ENCODE measurements at regions not wholly inside any gene's neighbourhood (a gene's known extent, or its start where the extent isn't known, plus 50 kb on each side); places are given as distances from the start of the nearest gene placed in this dataset.

GRCh38 chr20:40154514-40154913 is 534.5 kb downstream of the MAFB start:
- no peaks in the 10 kb centered on the region for H3K9me3 Mint-ChIP-seq
- Histone ChIP-seq H3K36me3 (ENCODE audit: insufficient read depth, low read length) (no peaks in the 10 kb centered on the region), H3K27me3 (ENCODE audit: insufficient read depth, low read length, poor library complexity, severe bottlenecking) (no peaks in the 10 kb centered on the region), H3K9me3 (ENCODE audit: low read length) (no peaks in the 10 kb centered on the region), H3K4me1 (ENCODE audit: insufficient read depth, low read length) (no peaks in the 10 kb centered on the region), H3K27ac (ENCODE audit: low read depth, low read length) (no peak overlapping the region), H3K4me3 (ENCODE audit: low read length) (no peak overlapping the region)
- no peaks in the 10 kb centered on the region for H3K36me3 Mint-ChIP-seq
- H3K4me3 Mint-ChIP-seq, result no peak overlapping the region
- H3K27ac Mint-ChIP-seq, result no peak overlapping the region
- H3K4me1 Mint-ChIP-seq, result no peaks in the 10 kb centered on the region
- peaks cover 0 to 8% of the 10 kb centered on the region in 2 donors for H3K27me3 Mint-ChIP-seq
- no peak for DNase-seq
- POLR2A ChIA-PET, result no interaction called here
- CTCF ChIA-PET, result no interaction called here

GRCh38 chr20:40148886-40149285 is 540.1 kb downstream of the MAFB start:
- Histone ChIP-seq H3K4me1 (ENCODE audit: insufficient read depth, low read length) (no peaks in the 10 kb centered on the region), H3K27ac (ENCODE audit: low read depth, low read length) (no peak overlapping the region), H3K4me3 (ENCODE audit: low read length) (no peak overlapping the region), H3K27me3 (ENCODE audit: insufficient read depth, low read length, poor library complexity, severe bottlenecking) (no peaks in the 10 kb centered on the region), H3K9me3 (ENCODE audit: low read length) (no peaks in the 10 kb centered on the region), H3K36me3 (ENCODE audit: insufficient read depth, low read length) (no peaks in the 10 kb centered on the region)
- no peaks in the 10 kb centered on the region for H3K36me3 Mint-ChIP-seq
- H3K9me3 Mint-ChIP-seq, result peaks cover 0 to 3% (median 2%) of the 10 kb centered on the region in 5 donors
- CTCF ChIA-PET, result no interaction called here
- no peak for DNase-seq
- H3K4me1 Mint-ChIP-seq, result no peaks in the 10 kb centered on the region
- POLR2A ChIA-PET, result no interaction called here
- peaks cover 0 to 5% of the 10 kb centered on the region in 2 donors for H3K27me3 Mint-ChIP-seq
- no peak overlapping the region for H3K4me3 Mint-ChIP-seq
- H3K27ac Mint-ChIP-seq, result no peak overlapping the region

- Histone ChIP-seq H3K4me3 (ENCODE audit: low read length) (no peak overlapping the region), H3K27me3 (ENCODE audit: insufficient read depth, low read length, poor library complexity, severe bottlenecking) (no peaks in the 10 kb centered on the region), H3K36me3 (ENCODE audit: insufficient read depth, low read length) (no peaks in the 10 kb centered on the region), H3K9me3 (ENCODE audit: low read length) (no peaks in the 10 kb centered on the region), H3K4me1 (ENCODE audit: insufficient read depth, low read length) (no peaks in the 10 kb centered on the region), H3K27ac (ENCODE audit: low read depth, low read length) (no peak overlapping the region)
- Mint-ChIP-seq H3K4me1 (no peaks in the 10 kb centered on the region), H3K4me3 (no peak overlapping the region), H3K27ac (no peak overlapping the region), H3K36me3 (no peaks in the 10 kb centered on the region), H3K9me3 (peaks cover 0 to 3% (median 2%) of the 10 kb centered on the region in 5 donors), H3K27me3 (peaks cover 0 to 5% of the 10 kb centered on the region in 2 donors)
- no peak for DNase-seq
- CTCF ChIA-PET, result no interaction called here
- POLR2A ChIA-PET, result no interaction called here
Observed at GRCh38 chr20:40146071-40146470, 543.0 kb downstream of the MAFB start.

- CTCF ChIA-PET, result no interaction called here
- no peaks in the 10 kb centered on the region for H3K9me3 ChIP-seq (ENCODE audit: low read length)
- no peak overlapping the region for H3K27ac ChIP-seq (ENCODE audit: low read depth, low read length)
- POLR2A ChIA-PET, result no interaction called here
- H3K4me1 ChIP-seq (ENCODE audit: insufficient read depth, low read length), result no peaks in the 10 kb centered on the region
- Mint-ChIP-seq H3K27ac (no peak overlapping the region), H3K36me3 (no peaks in the 10 kb centered on the region), H3K27me3 (peaks cover 0 to 3% of the 10 kb centered on the region in 2 donors), H3K4me1 (no peaks in the 10 kb centered on the region), H3K4me3 (no peak overlapping the region), H3K9me3 (peaks cover 0 to 3% (median 2%) of the 10 kb centered on the region in 5 donors)
- H3K36me3 ChIP-seq (ENCODE audit: insufficient read depth, low read length), result no peaks in the 10 kb centered on the region
- no peak for DNase-seq
- H3K4me3 ChIP-seq (ENCODE audit: low read length), result no peak overlapping the region
- H3K27me3 ChIP-seq (ENCODE audit: insufficient read depth, low read length, poor library complexity, severe bottlenecking), result no peaks in the 10 kb centered on the region
Observed at GRCh38 chr20:40144581-40144980, 544.5 kb downstream of the MAFB start.

- Mint-ChIP-seq H3K9me3 (peaks cover 0 to 2% (median 0%) of the 10 kb centered on the region in 5 donors), H3K27ac (no peak overlapping the region), H3K27me3 (peaks cover 0 to 4% of the 10 kb centered on the region in 2 donors), H3K4me1 (no peaks in the 10 kb centered on the region), H3K36me3 (peaks cover 0 to 3% (median 0%) of the 10 kb centered on the region in 3 donors), H3K4me3 (no peak overlapping the region)
- Histone ChIP-seq H3K36me3 (ENCODE audit: insufficient read depth, low read length) (no peaks in the 10 kb centered on the region), H3K9me3 (ENCODE audit: low read length) (no peaks in the 10 kb centered on the region), H3K4me3 (ENCODE audit: low read length) (no peak overlapping the region), H3K27me3 (ENCODE audit: insufficient read depth, low read length, poor library complexity, severe bottlenecking) (no peaks in the 10 kb centered on the region), H3K27ac (ENCODE audit: low read depth, low read length) (no peak overlapping the region), H3K4me1 (ENCODE audit: insufficient read depth, low read length) (no peaks in the 10 kb centered on the region)
- CTCF ChIA-PET, result no interaction called here
- POLR2A ChIA-PET, result no interaction called here
- no peak for DNase-seq
Observed at GRCh38 chr20:40134176-40134575, 554.9 kb downstream of the MAFB start.

- H3K27ac Mint-ChIP-seq, result no peak overlapping the region
Observed at GRCh38 chr20:40120827-40121226, 568.2 kb downstream of the MAFB start.

GRCh38 chr20:40111282-40111681 is 577.8 kb downstream of the MAFB start:
- H3K4me3 ChIP-seq (ENCODE audit: low read length), result no peak overlapping the region
- Mint-ChIP-seq H3K36me3 (no peaks in the 10 kb centered on the region), H3K27me3 (peaks cover 0 to 6% of the 10 kb centered on the region in 2 donors), H3K4me3 (no peak overlapping the region), H3K9me3 (peaks cover 0 to 2% (median 0%) of the 10 kb centered on the region in 5 donors), H3K27ac (no peak overlapping the region), H3K4me1 (no peaks in the 10 kb centered on the region)
- H3K9me3 ChIP-seq (ENCODE audit: low read length), result no peaks in the 10 kb centered on the region
- H3K27me3 ChIP-seq (ENCODE audit: insufficient read depth, low read length, poor library complexity, severe bottlenecking), result no peaks in the 10 kb centered on the region
- DNase-seq, result no peak
- H3K27ac ChIP-seq (ENCODE audit: low read depth, low read length), result no peak overlapping the region
- no peaks in the 10 kb centered on the region for H3K36me3 ChIP-seq (ENCODE audit: insufficient read depth, low read length)
- POLR2A ChIA-PET, result no interaction called here
- CTCF ChIA-PET, result no interaction called here
- H3K4me1 ChIP-seq (ENCODE audit: insufficient read depth, low read length), result no peaks in the 10 kb centered on the region

More at GRCh38 chr20:40120827-40121226, 568.2 kb downstream of the MAFB start:
- no peaks in the 10 kb centered on the region for H3K36me3 ChIP-seq (ENCODE audit: insufficient read depth, low read length)
- H3K4me1 Mint-ChIP-seq, result no peaks in the 10 kb centered on the region
- H3K9me3 ChIP-seq (ENCODE audit: low read length), result no peaks in the 10 kb centered on the region
- H3K36me3 Mint-ChIP-seq, result no peaks in the 10 kb centered on the region
- H3K4me3 Mint-ChIP-seq, result no peak overlapping the region
- H3K4me3 ChIP-seq (ENCODE audit: low read length), result no peak overlapping the region
- H3K9me3 Mint-ChIP-seq, result peaks cover 0 to 7% (median 0%) of the 10 kb centered on the region in 5 donors
- ChIA-PET POLR2A (no interaction called here), CTCF (no interaction called here)
- no peaks in the 10 kb centered on the region for H3K4me1 ChIP-seq (ENCODE audit: insufficient read depth, low read length)
- H3K27me3 ChIP-seq (ENCODE audit: insufficient read depth, low read length, poor library complexity, severe bottlenecking), result no peaks in the 10 kb centered on the region
- peaks cover 0 to 3% of the 10 kb centered on the region in 2 donors for H3K27me3 Mint-ChIP-seq
- H3K27ac ChIP-seq (ENCODE audit: low read depth, low read length), result no peak overlapping the region
- DNase-seq, result no peak

GRCh38 chr20:40110311-40110831 is 578.7 kb downstream of the MAFB start:
- ChIA-PET CTCF (no interaction called here), POLR2A (no interaction called here)
- no peak for DNase-seq
- Mint-ChIP-seq H3K27ac (no peak overlapping the region), H3K4me1 (no peaks in the 10 kb centered on the region), H3K4me3 (no peak overlapping the region), H3K36me3 (no peaks in the 10 kb centered on the region), H3K9me3 (peaks cover 0 to 2% (median 0%) of the 10 kb centered on the region in 5 donors), H3K27me3 (peaks cover 0 to 6% of the 10 kb centered on the region in 2 donors)
- Histone ChIP-seq H3K27me3 (ENCODE audit: insufficient read depth, low read length, poor library complexity, severe bottlenecking) (no peaks in the 10 kb centered on the region), H3K27ac (ENCODE audit: low read depth, low read length) (no peak overlapping the region), H3K4me1 (ENCODE audit: insufficient read depth, low read length) (no peaks in the 10 kb centered on the region), H3K9me3 (ENCODE audit: low read length) (no peaks in the 10 kb centered on the region), H3K36me3 (ENCODE audit: insufficient read depth, low read length) (no peaks in the 10 kb centered on the region), H3K4me3 (ENCODE audit: low read length) (no peak overlapping the region)

GRCh38 chr20:40109136-40109535 is 579.9 kb downstream of the MAFB start:
- peaks cover 0 to 4% (median 0%) of the 10 kb centered on the region in 5 donors for H3K9me3 Mint-ChIP-seq
- no peak for DNase-seq
- Histone ChIP-seq H3K27ac (ENCODE audit: low read depth, low read length) (no peak overlapping the region), H3K9me3 (ENCODE audit: low read length) (no peaks in the 10 kb centered on the region), H3K4me1 (ENCODE audit: insufficient read depth, low read length) (no peaks in the 10 kb centered on the region), H3K4me3 (ENCODE audit: low read length) (no peak overlapping the region), H3K36me3 (ENCODE audit: insufficient read depth, low read length) (no peaks in the 10 kb centered on the region), H3K27me3 (ENCODE audit: insufficient read depth, low read length, poor library complexity, severe bottlenecking) (no peaks in the 10 kb centered on the region)
- H3K27ac Mint-ChIP-seq, result no peak overlapping the region
- no peak overlapping the region for H3K4me3 Mint-ChIP-seq
- POLR2A ChIA-PET, result no interaction called here
- peaks cover 5 to 6% of the 10 kb centered on the region in 2 donors for H3K27me3 Mint-ChIP-seq
- no peaks in the 10 kb centered on the region for H3K36me3 Mint-ChIP-seq
- CTCF ChIA-PET, result no interaction called here
- no peaks in the 10 kb centered on the region for H3K4me1 Mint-ChIP-seq
